H9 (cell line): ENCODE measurements at regions not wholly inside any gene's neighbourhood (a gene's known extent, or its start where the extent isn't known, plus 50 kb on each side); places are given as distances from the start of the nearest gene placed in this dataset.

Experiments
- DNase-seq: peaks from one replicate; pipeline ENCODE4 v3.0.0-alpha.2; 2017
- H2AFZ ChIP-seq: one replicate; pipeline ENCODE4 v1.6.1; 2013; ENCODE audit warnings: mild to moderate bottlenecking, low read length, control low read depth, moderate library complexity
- H2AK5ac ChIP-seq: 2 replicates; pipeline ENCODE4 v1.6.1; 2013; ENCODE audit warnings: low read length, control low read depth, mixed read lengths; ENCODE audit not compliant: insufficient read length
- H2BK120ac ChIP-seq: one replicate; pipeline ENCODE4 v1.6.1; 2013; ENCODE audit warnings: low read depth, mild to moderate bottlenecking, low read length, control low read depth, inconsistent platforms; ENCODE audit not compliant: poor library complexity, severe bottlenecking
- H2BK12ac ChIP-seq: 2 replicates; pipeline ENCODE4 v1.6.1; 2013; ENCODE audit warnings: low read length, control low read depth, mixed read lengths, low read depth; ENCODE audit not compliant: insufficient read length
- H2BK15ac ChIP-seq: 2 replicates; pipeline ENCODE4 v1.6.1; 2013; ENCODE audit warnings: low read depth, low read length, control low read depth
- H2BK20ac ChIP-seq: one replicate; pipeline ENCODE4 v1.6.1; 2013; ENCODE audit warnings: low read depth, mild to moderate bottlenecking, low read length, control low read depth, inconsistent platforms; ENCODE audit not compliant: poor library complexity, severe bottlenecking
- H2BK5ac ChIP-seq: 2 replicates; pipeline ENCODE4 v1.6.1; 2013; ENCODE audit warnings: low read length, control low read depth, mixed read lengths; ENCODE audit not compliant: insufficient read length
- H3K14ac ChIP-seq: 2 replicates; pipeline ENCODE4 v1.6.1; 2013; ENCODE audit warnings: low read length, control low read depth; ENCODE audit not compliant: insufficient read depth
- H3K18ac ChIP-seq: 2 replicates; pipeline ENCODE4 v1.6.1; 2013; ENCODE audit warnings: low read depth, mild to moderate bottlenecking, mixed read lengths, low read length, control low read depth; ENCODE audit not compliant: insufficient read length
- H3K23ac ChIP-seq: 2 replicates; pipeline ENCODE4 v1.6.1; 2013; ENCODE audit warnings: low read length, control low read depth, mixed read lengths, low read depth; ENCODE audit not compliant: insufficient read length
- H3K23me2 ChIP-seq: 2 replicates; pipeline ENCODE4 v1.6.1; 2013; ENCODE audit warnings: low read depth, mild to moderate bottlenecking, mixed read lengths, low read length, control low read depth; ENCODE audit not compliant: insufficient read length, poor library complexity, severe bottlenecking
- H3K27ac ChIP-seq: 2 replicates; pipeline ENCODE4 v1.5.1; 2013; ENCODE audit warnings: low read length, control low read depth, mixed read lengths, low read depth; ENCODE audit not compliant: insufficient read length
- H3K27me3 ChIP-seq: 2 replicates; pipeline ENCODE4 v1.6.1; 2013; ENCODE audit warnings: low read length, control low read depth, inconsistent platforms; ENCODE audit not compliant: insufficient read depth
- H3K4ac ChIP-seq: 2 replicates; pipeline ENCODE4 v1.6.1; 2013; ENCODE audit warnings: low read depth, mild to moderate bottlenecking, control low read depth, inconsistent platforms, low read length, moderate library complexity
- H3K4me1 ChIP-seq: 2 replicates; pipeline ENCODE4 v1.6.1; 2013; ENCODE audit warnings: low read length, control low read depth, inconsistent platforms; ENCODE audit not compliant: insufficient read depth
- H3K4me2 ChIP-seq: 2 replicates; pipeline ENCODE4 v1.6.1; 2013; ENCODE audit warnings: low read length, control low read depth, mixed read lengths; ENCODE audit not compliant: insufficient read length, insufficient read depth
- H3K56ac ChIP-seq: 2 replicates; pipeline ENCODE4 v1.6.1; 2013; ENCODE audit warnings: low read depth, mild to moderate bottlenecking, mixed read lengths, low read length, control low read depth; ENCODE audit not compliant: insufficient read length
- H3K79me1 ChIP-seq: 2 replicates; pipeline ENCODE4 v1.6.1; 2013; ENCODE audit warnings: low read depth, mild to moderate bottlenecking, moderate library complexity, low read length, control low read depth, inconsistent platforms; ENCODE audit not compliant: insufficient read depth, poor library complexity, severe bottlenecking
- H3K79me2 ChIP-seq: 2 replicates; pipeline ENCODE4 v1.6.1; 2013; ENCODE audit warnings: low read length, control low read depth, inconsistent platforms; ENCODE audit not compliant: insufficient read depth
- H3K9ac ChIP-seq: 2 replicates; pipeline ENCODE4 v1.6.1; 2013; ENCODE audit warnings: low read length, control low read depth, mixed read lengths; ENCODE audit not compliant: insufficient read length; ENCODE audit errors: extremely low read depth
- H3K9me3 ChIP-seq: one replicate; pipeline ENCODE4 v1.6.1; 2013; ENCODE audit warnings: low read depth, low read length, inconsistent platforms; ENCODE audit not compliant: control insufficient read depth
- H3T11ph ChIP-seq: one replicate; pipeline ENCODE4 v1.6.1; 2013; ENCODE audit warnings: mild to moderate bottlenecking, low read length, control low read depth, inconsistent platforms
- H4K20me1 ChIP-seq: one replicate; pipeline ENCODE4 v1.6.1; 2013; ENCODE audit not compliant: control insufficient read depth, insufficient read length, insufficient read depth
- H4K5ac ChIP-seq: 2 replicates; pipeline ENCODE4 v1.6.1; 2013; ENCODE audit warnings: low read depth, mild to moderate bottlenecking, mixed read lengths, low read length, control low read depth; ENCODE audit not compliant: insufficient read length
- H4K8ac ChIP-seq: replicated peaks from 2 replicates; pipeline ENCODE4 v1.6.1; 2013; ENCODE audit warnings: low read length, control low read depth, mixed read lengths, low read depth; ENCODE audit not compliant: insufficient read length
- H4K91ac ChIP-seq: 2 replicates; pipeline ENCODE4 v1.6.1; 2013; ENCODE audit warnings: low read depth, mild to moderate bottlenecking, moderate library complexity, mixed read lengths, low read length, control low read depth; ENCODE audit not compliant: insufficient read length
- H3K27ac Mint-ChIP-seq, 3 experiments: 2 replicates in 2 of 3; 3 replicates in 1 of 3; pipeline ENCODE4 v1.8.0; 2020 to 2021; ENCODE audit warnings: mixed read lengths in 3 of 3, mild to moderate bottlenecking in 1 of 3, moderate library complexity in 1 of 3
- H3K27me3 Mint-ChIP-seq: 2 replicates; pipeline ENCODE4 v1.8.0; 2021; ENCODE audit warnings: low read depth, mild to moderate bottlenecking, moderate library complexity, mixed read lengths
- H3K36me3 Mint-ChIP-seq, 3 experiments: 2 replicates in 2 of 3; 3 replicates in 1 of 3; pipeline ENCODE4 v1.8.0; 2020 to 2021; ENCODE audit warnings: low read depth in 3 of 3, mixed read lengths in 3 of 3; ENCODE audit not compliant: insufficient read depth in 1 of 3
- H3K4me1 Mint-ChIP-seq, 2 experiments: 2 replicates each; pipeline ENCODE4 v1.8.0; 2020; ENCODE audit warnings: mixed read lengths in 2 of 2
- H3K4me3 Mint-ChIP-seq, 2 experiments: 2 replicates in 1 of 2; 3 replicates in 1 of 2; pipeline ENCODE4 v1.8.0; 2020 to 2021; ENCODE audit warnings: mild to moderate bottlenecking in 2 of 2, mixed read lengths in 2 of 2, moderate library complexity in 1 of 2
- H3K9me3 Mint-ChIP-seq, 2 experiments: 2 replicates in 1 of 2; 3 replicates in 1 of 2; pipeline ENCODE4 v1.8.0; 2020; ENCODE audit warnings: mild to moderate bottlenecking in 2 of 2, mixed read lengths in 2 of 2, moderate library complexity in 1 of 2
- CTCF ChIP-seq: fragments of 200-600 bp; sonication (generic); conservative IDR thresholded peaks from 3 replicates; pipeline ENCODE4 v1.8.0; 2021; ENCODE audit warnings: antibody characterized with exemption, mild to moderate bottlenecking
- WGBS: extraction: QIAGEN DNeasy Blood & Tissue Kit; methylation state at CpG from one replicate; pipeline ENCODE4 v1.1.7; 2013; ENCODE audit warnings: missing lambda C conversion rate, low lambda C conversion rate, mixed read lengths; ENCODE audit not compliant: insufficient read length; ENCODE audit errors: extremely low coverage; 5-methylcytosine and 5-hydroxymethylcytosine counted together

- H3K4ac ChIP-seq: no peak overlapping the region
- no peak overlapping the region for H2BK15ac ChIP-seq
- H2BK12ac ChIP-seq: no peak overlapping the region
- Mint-ChIP-seq H3K36me3 (peaks cover 0 to 5% (median 3%) of the 10 kb centered on the region in 3 experiments; a peak in 6 of 7 replicates), H3K4me1 (peaks cover 25 to 42% of the 10 kb centered on the region in 2 experiments), H3K9me3 (peaks cover 5 to 11% of the 10 kb centered on the region in 2 experiments; a peak in 4 of 5 replicates), H3K27me3 (peaks cover 27% of the 10 kb centered on the region), H3K27ac (no peak overlapping the region), H3K4me3 (no peak overlapping the region)
- H3K27me3 ChIP-seq: no peaks in the 10 kb centered on the region
- no CpG with 5 or more reads among the region's 7 CpGs for WGBS
- H3K18ac ChIP-seq: no peak overlapping the region
- DNase-seq: no peak
- H2AK5ac ChIP-seq: no peak overlapping the region
- no peaks in the 10 kb centered on the region for H3K79me2 ChIP-seq
- H4K8ac ChIP-seq: no peak overlapping the region
- H2BK5ac ChIP-seq: no peak overlapping the region
- H3K9ac ChIP-seq: no peak overlapping the region
- H3K79me1 ChIP-seq: no peaks in the 10 kb centered on the region
- H4K91ac ChIP-seq: no peak overlapping the region
- no peaks in the 10 kb centered on the region for H3K23me2 ChIP-seq
- no peak overlapping the region for H4K5ac ChIP-seq
- no peak overlapping the region for H3K14ac ChIP-seq
- H2BK20ac ChIP-seq: no peak overlapping the region
- H3K4me2 ChIP-seq: no peak overlapping the region
- TF ChIP-seq CTCF: no peak
- H3K56ac ChIP-seq: no peak overlapping the region
- H4K20me1 ChIP-seq: no peaks in the 10 kb centered on the region
- H3T11ph ChIP-seq: no peak overlapping the region
- no peak overlapping the region for H2BK120ac ChIP-seq
- peaks cover 7% of the 10 kb centered on the region; the same call in 1 of the 2 replicates for H3K4me1 ChIP-seq
- no peak overlapping the region for H3K23ac ChIP-seq
- no peaks in the 10 kb centered on the region for H3K9me3 ChIP-seq
- no peak overlapping the region for H3K27ac ChIP-seq
- no peak overlapping the region for H2AFZ ChIP-seq
Measured at GRCh38 chr9:96051423-96051822, 175.9 kb downstream of the ERCC6L2 start.
